ENCODE measurements at regions not wholly inside any gene's neighbourhood (a gene's known extent, or its start where the extent isn't known, plus 50 kb on each side); places are given as distances from the start of the nearest gene placed in this dataset.

GRCh38 chr2:123164216-123164615 is 860.9 kb upstream of the CNTNAP5 start:
- intact Hi-C loops (cut with micrococcal nuclease), result no loop called here
- 59% methylated on average over 2 of the region's 2 CpGs for WGBS (ENCODE audit: insufficient coverage)

GRCh38 chr2:123165616-123166015 is 859.5 kb upstream of the CNTNAP5 start:
- H3K9ac ChIP-seq (ENCODE audit: insufficient read depth, low read length, poor library complexity, severe bottlenecking), result no peak overlapping the region
- H4K20me1 ChIP-seq (ENCODE audit: insufficient read depth, low read length), result no peaks in the 10 kb centered on the region
- H3K27me3 ChIP-seq (ENCODE audit: control insufficient read depth in 2 of 2, insufficient read depth in 2 of 2, low read length in 2 of 2), result no peaks in the 10 kb centered on the region
- Mint-ChIP-seq H3K4me1 (no peaks in the 10 kb centered on the region), H3K9me3 (peaks cover 0 to 8% (median 5%) of the 10 kb centered on the region in 7 donors), H3K36me3 (no peaks in the 10 kb centered on the region), H3K27me3 (ENCODE audit: low read depth in 3 of 3) (peaks cover 0 to 2% (median 0%) of the 10 kb centered on the region in 3 donors), H3K27ac (peak overlapping the region in 1 of 7 donors; percentile 2), H3K4me3 (no peak overlapping the region)
- no peak for TF ChIP-seq CTCF (IDR thresholded peaks at IDR 0.05)
- H3K4me1 ChIP-seq (ENCODE audit: control insufficient read depth in 1 of 2, insufficient read depth in 2 of 2, low read length in 2 of 2), result no peaks in the 10 kb centered on the region
- no peak overlapping the region for H3K4me2 ChIP-seq (replicated peaks; ENCODE audit: extremely low read depth, low read length, poor library complexity, severe bottlenecking)
- peaks cover 0 to 3% of the 10 kb centered on the region in 2 donors for H3K9me3 ChIP-seq (replicated peaks in 1 of 2; ENCODE audit: control insufficient read depth in 1 of 2, insufficient read depth in 1 of 2, low read length in 2 of 2)
- no peak for DNase-seq
- H2AFZ ChIP-seq (ENCODE audit: insufficient read depth, low read depth, low read length, poor library complexity, severe bottlenecking), result no peak overlapping the region
- intact Hi-C loops (cut with micrococcal nuclease), result no loop called here
- no peaks in the 10 kb centered on the region for H3K79me2 ChIP-seq (ENCODE audit: insufficient read depth, low read length)
- no peak overlapping the region for H3K4me3 ChIP-seq (replicated peaks in 1 of 3; ENCODE audit: low read depth in 2 of 3, low read length in 3 of 3)
- 77% methylated on average over 6 of the region's 7 CpGs for WGBS (ENCODE audit: insufficient coverage)
- H3K36me3 ChIP-seq (replicated peaks in 1 of 2; ENCODE audit: control insufficient read depth in 1 of 2, insufficient read depth in 2 of 2, low read length in 2 of 2), result no peaks in the 10 kb centered on the region
- H3K27ac ChIP-seq (ENCODE audit: low read depth in 1 of 2, low read length in 2 of 2), result no peak overlapping the region

More at GRCh38 chr2:123164216-123164615, 860.9 kb upstream of the CNTNAP5 start:
- Histone ChIP-seq H3K4me2 (replicated peaks; ENCODE audit: extremely low read depth, low read length, poor library complexity, severe bottlenecking) (no peak overlapping the region), H3K9me3 (replicated peaks in 1 of 2; ENCODE audit: control insufficient read depth in 1 of 2, insufficient read depth in 1 of 2, low read length in 2 of 2) (no peaks in the 10 kb centered on the region), H3K9ac (ENCODE audit: insufficient read depth, low read length, poor library complexity, severe bottlenecking) (no peak overlapping the region), H3K79me2 (ENCODE audit: insufficient read depth, low read length) (no peaks in the 10 kb centered on the region), H3K27me3 (ENCODE audit: control insufficient read depth in 2 of 2, insufficient read depth in 2 of 2, low read length in 2 of 2) (no peaks in the 10 kb centered on the region), H3K4me1 (ENCODE audit: control insufficient read depth in 1 of 2, insufficient read depth in 2 of 2, low read length in 2 of 2) (no peaks in the 10 kb centered on the region), H3K36me3 (replicated peaks in 1 of 2; ENCODE audit: control insufficient read depth in 1 of 2, insufficient read depth in 2 of 2, low read length in 2 of 2) (no peaks in the 10 kb centered on the region), H3K27ac (ENCODE audit: low read depth in 1 of 2, low read length in 2 of 2) (no peak overlapping the region), H3K4me3 (replicated peaks in 1 of 3; ENCODE audit: low read depth in 2 of 3, low read length in 3 of 3) (no peak overlapping the region), H2AFZ (ENCODE audit: insufficient read depth, low read depth, low read length, poor library complexity, severe bottlenecking) (no peak overlapping the region), H4K20me1 (ENCODE audit: insufficient read depth, low read length) (no peaks in the 10 kb centered on the region)
- Mint-ChIP-seq H3K9me3 (peaks cover 0 to 5% (median 3%) of the 10 kb centered on the region in 7 donors), H3K4me3 (no peak overlapping the region), H3K36me3 (no peaks in the 10 kb centered on the region), H3K27me3 (ENCODE audit: low read depth in 3 of 3) (peaks cover 0 to 2% (median 0%) of the 10 kb centered on the region in 3 donors), H3K27ac (no peak overlapping the region), H3K4me1 (no peaks in the 10 kb centered on the region)
- no peak for TF ChIP-seq CTCF (IDR thresholded peaks at IDR 0.05)
- DNase-seq, result no peak
